ENCODE measurements at regions not wholly inside any gene's neighbourhood (a gene's known extent, or its start where the extent isn't known, plus 50 kb on each side); places are given as distances from the start of the nearest gene placed in this dataset.

DNA sequence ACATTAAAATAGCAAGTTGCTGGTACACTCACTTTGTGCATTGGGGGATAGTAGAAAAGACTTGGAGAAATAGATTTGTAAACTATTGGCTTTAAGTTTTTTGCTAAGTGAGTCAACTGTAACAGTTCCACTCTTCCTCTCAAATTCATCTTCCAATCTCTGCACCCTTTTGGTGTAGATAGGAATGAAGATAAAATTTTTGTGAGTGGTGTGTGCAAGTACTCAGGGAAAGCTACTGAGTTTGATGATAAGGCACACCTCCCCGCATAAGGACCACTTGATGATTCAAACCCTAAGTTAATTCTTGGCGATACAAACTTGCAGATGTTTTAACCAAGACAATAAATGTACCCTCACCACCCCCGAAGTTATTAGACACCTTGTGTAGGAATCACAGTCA, 168.3 kb upstream of the SLITRK1 start:
- Histone ChIP-seq H3K79me2 (ENCODE audit: insufficient read depth, low read length) (no peaks in the 10 kb centered on the region), H3K4me1 (ENCODE audit: insufficient read depth, low read length, severe bottlenecking) (no peaks in the 10 kb centered on the region), H4K20me1 (ENCODE audit: insufficient read depth, low read length) (no peaks in the 10 kb centered on the region), H3K9me2 (ENCODE audit: low read depth, low read length) (no peaks in the 10 kb centered on the region), H3K9me3 (ENCODE audit: low read length) (no peaks in the 10 kb centered on the region), H3K27ac (ENCODE audit: low read depth, low read length, poor library complexity, severe bottlenecking) (no peak overlapping the region), H2AFZ (ENCODE audit: low read length) (no peak overlapping the region), H3K36me3 (ENCODE audit: insufficient read depth, low read length) (no peaks in the 10 kb centered on the region), H3K4me2 (ENCODE audit: low read length) (no peak overlapping the region), H3K4me3 (ENCODE audit: low read depth, low read length, poor library complexity, severe bottlenecking) (no peak overlapping the region), H3K9ac (ENCODE audit: low read length) (no peak overlapping the region), H3K27me3 (ENCODE audit: insufficient read depth, low read length) (no peaks in the 10 kb centered on the region), H3F3A (ENCODE audit: insufficient read depth, low read length) (no peaks in the 10 kb centered on the region)
- no peak for TF ChIP-seq EZH2 (IDR thresholded peaks at IDR 0.05; ENCODE audit: borderline replicate concordance, low read length)
- TF ChIP-seq, protein P1, sequence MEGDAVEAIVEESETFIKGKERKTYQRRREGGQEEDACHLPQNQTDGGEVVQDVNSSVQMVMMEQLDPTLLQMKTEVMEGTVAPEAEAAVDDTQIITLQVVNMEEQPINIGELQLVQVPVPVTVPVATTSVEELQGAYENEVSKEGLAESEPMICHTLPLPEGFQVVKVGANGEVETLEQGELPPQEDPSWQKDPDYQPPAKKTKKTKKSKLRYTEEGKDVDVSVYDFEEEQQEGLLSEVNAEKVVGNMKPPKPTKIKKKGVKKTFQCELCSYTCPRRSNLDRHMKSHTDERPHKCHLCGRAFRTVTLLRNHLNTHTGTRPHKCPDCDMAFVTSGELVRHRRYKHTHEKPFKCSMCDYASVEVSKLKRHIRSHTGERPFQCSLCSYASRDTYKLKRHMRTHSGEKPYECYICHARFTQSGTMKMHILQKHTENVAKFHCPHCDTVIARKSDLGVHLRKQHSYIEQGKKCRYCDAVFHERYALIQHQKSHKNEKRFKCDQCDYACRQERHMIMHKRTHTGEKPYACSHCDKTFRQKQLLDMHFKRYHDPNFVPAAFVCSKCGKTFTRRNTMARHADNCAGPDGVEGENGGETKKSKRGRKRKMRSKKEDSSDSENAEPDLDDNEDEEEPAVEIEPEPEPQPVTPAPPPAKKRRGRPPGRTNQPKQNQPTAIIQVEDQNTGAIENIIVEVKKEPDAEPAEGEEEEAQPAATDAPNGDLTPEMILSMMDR (IDR thresholded peaks at IDR 0.05; ENCODE audit: low read length), result no peak

DNA sequence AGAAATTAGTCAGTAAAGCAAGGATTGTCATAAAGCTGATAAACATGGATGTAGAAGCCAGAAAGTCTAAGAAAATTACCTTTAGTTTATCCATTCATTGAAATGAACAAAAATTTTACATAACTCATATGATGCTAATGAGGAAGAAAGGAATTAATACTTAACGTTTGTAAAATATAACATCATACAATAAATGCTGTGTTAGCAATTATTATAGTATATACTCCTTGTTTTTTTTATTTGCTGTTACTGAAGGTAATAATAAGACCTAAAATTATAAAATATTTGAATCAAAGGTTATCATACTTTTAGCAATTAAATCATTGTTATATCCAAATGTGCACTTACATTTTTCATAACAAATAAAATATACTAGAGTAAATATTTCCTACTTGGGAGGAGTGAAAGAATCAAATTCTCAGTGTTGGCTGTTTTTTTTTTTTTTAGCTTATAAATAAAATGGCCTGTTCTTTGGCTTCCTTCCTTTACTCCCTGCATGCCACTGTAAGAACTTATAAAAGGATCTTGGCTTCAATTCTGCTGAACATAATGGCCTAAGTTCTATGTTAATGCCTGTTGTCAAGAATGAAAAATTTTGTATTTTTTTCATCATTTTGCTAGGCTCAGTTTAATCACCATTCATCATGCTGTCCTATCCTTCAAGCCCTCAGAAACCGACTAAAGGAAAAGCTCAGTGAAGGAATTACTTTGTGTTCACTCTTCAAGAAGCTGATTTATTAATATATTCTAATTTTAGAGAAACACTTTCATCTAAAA, 167.4 kb upstream of the SLITRK1 start:
- no peak overlapping the region for H3K9ac ChIP-seq (ENCODE audit: low read length)
- H3K4me1 ChIP-seq (ENCODE audit: insufficient read depth, low read length, severe bottlenecking), result no peaks in the 10 kb centered on the region
- H3K79me2 ChIP-seq (ENCODE audit: insufficient read depth, low read length), result no peaks in the 10 kb centered on the region
- H3K4me2 ChIP-seq (ENCODE audit: low read length), result no peak overlapping the region
- no peaks in the 10 kb centered on the region for H3K9me3 ChIP-seq (ENCODE audit: low read length)
- H3K27ac ChIP-seq (ENCODE audit: low read depth, low read length, poor library complexity, severe bottlenecking), result no peak overlapping the region
- H3F3A ChIP-seq (ENCODE audit: insufficient read depth, low read length), result no peaks in the 10 kb centered on the region
- no peaks in the 10 kb centered on the region for H3K36me3 ChIP-seq (ENCODE audit: insufficient read depth, low read length)
- H4K20me1 ChIP-seq (ENCODE audit: insufficient read depth, low read length), result no peaks in the 10 kb centered on the region
- no peak for TF ChIP-seq EZH2 (IDR thresholded peaks at IDR 0.05; ENCODE audit: borderline replicate concordance, low read length)
- TF ChIP-seq, protein P1 (IDR thresholded peaks at IDR 0.05; ENCODE audit: low read length), result no peak
- no peak overlapping the region for H2AFZ ChIP-seq (ENCODE audit: low read length)
- no peaks in the 10 kb centered on the region for H3K9me2 ChIP-seq (ENCODE audit: low read depth, low read length)
- H3K27me3 ChIP-seq (ENCODE audit: insufficient read depth, low read length), result no peaks in the 10 kb centered on the region
- H3K4me3 ChIP-seq (ENCODE audit: low read depth, low read length, poor library complexity, severe bottlenecking), result no peak overlapping the region

DNA sequence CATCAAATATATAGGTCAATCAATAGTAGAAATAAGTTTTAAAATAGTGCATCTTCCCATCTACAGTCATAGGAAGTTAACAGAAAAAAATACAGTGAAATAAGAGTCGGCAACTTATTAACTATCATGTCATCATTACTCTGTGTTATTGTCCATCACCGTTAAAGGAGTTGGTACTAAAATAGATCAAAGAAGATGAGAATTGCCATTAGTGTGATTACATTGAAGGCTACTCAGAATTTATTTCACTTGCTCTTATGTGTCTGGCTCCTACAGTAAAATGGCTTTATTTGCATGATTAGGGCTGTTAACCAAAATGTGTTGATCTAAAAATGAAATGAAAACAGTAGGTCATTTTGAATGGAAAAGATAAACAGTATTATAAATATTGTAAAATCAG, 162.5 kb upstream of the SLITRK1 start:
- Histone ChIP-seq H3K36me3 (ENCODE audit: insufficient read depth, low read length) (no peaks in the 10 kb centered on the region), H3K9ac (ENCODE audit: low read length) (no peak overlapping the region), H3K4me1 (ENCODE audit: insufficient read depth, low read length, severe bottlenecking) (no peaks in the 10 kb centered on the region), H2AFZ (ENCODE audit: low read length) (no peak overlapping the region), H3K27me3 (ENCODE audit: insufficient read depth, low read length) (no peaks in the 10 kb centered on the region), H3K4me3 (ENCODE audit: low read depth, low read length, poor library complexity, severe bottlenecking) (no peak overlapping the region), H4K20me1 (ENCODE audit: insufficient read depth, low read length) (no peaks in the 10 kb centered on the region), H3K79me2 (ENCODE audit: insufficient read depth, low read length) (no peaks in the 10 kb centered on the region), H3K9me2 (ENCODE audit: low read depth, low read length) (no peaks in the 10 kb centered on the region), H3K9me3 (ENCODE audit: low read length) (no peaks in the 10 kb centered on the region), H3K27ac (ENCODE audit: low read depth, low read length, poor library complexity, severe bottlenecking) (no peak overlapping the region), H3K4me2 (ENCODE audit: low read length) (no peak overlapping the region), H3F3A (ENCODE audit: insufficient read depth, low read length) (0 out of 2 replicates have a peak, but pooled peaks cover 3% of the 10 kb centered on the region)
- TF ChIP-seq EZH2 (IDR thresholded peaks at IDR 0.05; ENCODE audit: borderline replicate concordance, low read length), result no peak
- TF ChIP-seq, protein P1 (IDR thresholded peaks at IDR 0.05; ENCODE audit: low read length), result no peak
